Body of pancreas (tissue), 4 donors: ENCODE measurements at regions not wholly inside any gene's neighbourhood (a gene's known extent, or its start where the extent isn't known, plus 50 kb on each side); places are given as distances from the start of the nearest gene placed in this dataset.

Source experiments
- ATAC-seq: fragments of 150-250 bp; one replicate; pipeline ENCODE4 v1.9.1; 2016
- DNase-seq, 4 donors: peaks; one replicate each; pipeline ENCODE4 v3.0.0-alpha.2; 2019
- H3K27ac ChIP-seq, 4 donors: fragments of 200-600 bp; sonication (generic); 1 replicate in 3 of 4; 2 replicates in 1 of 4; pipeline versions ENCODE4 v1.5.1 to v1.6.1; 2016 to 2019; ENCODE audit warnings: mild to moderate bottlenecking in 1 of 4, mixed read lengths in 1 of 4, moderate library complexity in 1 of 4
- H3K27me3 ChIP-seq, 2 donors: fragments of 200-600 bp; sonication (generic); one replicate each; pipeline ENCODE4 v1.6.0; 2016; ENCODE audit warnings: mild to moderate bottlenecking in 1 of 2
- H3K36me3 ChIP-seq, 2 donors: fragments of 200-600 bp; sonication (generic); replicated peaks in 1 of 2; 2 replicates each; pipeline ENCODE4 v1.5.1; 2016; ENCODE audit warnings: low read depth in 2 of 2; ENCODE audit not compliant: insufficient read depth in 1 of 2
- H3K4me1 ChIP-seq: fragments of 200-600 bp; sonication (generic); one replicate; pipeline ENCODE4 v1.6.0; 2016
- H3K4me3 ChIP-seq, 2 donors: fragments of 200-600 bp; sonication (generic); 1 replicate in 1 of 2; 2 replicates in 1 of 2; pipeline ENCODE4 v1.5.1; 2016 to 2019
- H3K9me3 ChIP-seq, 3 donors: fragments of 200-600 bp; sonication (generic); 1 replicate in 2 of 3; 2 replicates in 1 of 3; pipeline ENCODE4 v1.5.1; 2016
- POLR2A ChIP-seq, 3 donors: fragments of 450-650 bp; IDR thresholded peaks; one replicate each; pipeline ENCODE4 v1.6.1; 2016; ENCODE audit warnings: antibody characterized with exemption in 3 of 3, mild to moderate bottlenecking in 2 of 3
- WGBS, 2 donors: methylation state at CpG; one replicate each; pipeline ENCODE4 v1.1.5; 2017; 5-methylcytosine and 5-hydroxymethylcytosine counted together
- intact Hi-C: fragments of 100-400 bp; cut with DNase I; formaldehyde crosslinking; loops from one replicate; pipeline ENCODE4 v1.15.1; 2023
- TF ChIP-seq, protein P1 (sequence below), 7 experiments: fragments of 450-650 bp in 4 of 7; fragments of 200-600 bp in 3 of 7; sonication (generic) in 3 of 7; IDR thresholded peaks; one replicate each; pipeline ENCODE4 v1.5.1; 2016 to 2019; ENCODE audit warnings: antibody characterized with exemption in 7 of 7

DNA sequence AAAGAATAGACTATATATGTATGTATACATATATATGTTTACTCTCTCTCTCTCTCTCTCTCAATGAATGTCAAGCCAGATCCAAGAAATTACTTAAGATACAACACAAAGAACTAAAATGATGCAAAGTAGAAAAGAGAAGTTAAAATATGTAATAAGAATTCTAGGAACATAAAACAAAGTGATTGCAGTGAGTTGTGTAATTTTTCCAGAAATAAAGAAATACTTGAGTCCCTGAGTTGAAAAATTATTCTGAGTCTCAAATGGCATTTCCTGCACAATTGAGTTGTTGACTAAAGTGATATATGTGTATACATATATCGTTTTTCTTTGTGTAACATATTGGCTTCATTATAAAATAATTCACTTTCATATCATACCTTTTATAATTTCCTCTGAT is 262.4 kb downstream of the INSIG2 start:
- WGBS, 2 donors = 45 to 46% methylated on average over 1 of the region's 1 CpG
- H3K27me3 ChIP-seq = no peaks in the 10 kb centered on the region
- no peak overlapping the region for H3K27ac ChIP-seq
- H3K4me1 ChIP-seq = no peaks in the 10 kb centered on the region
- no peaks in the 10 kb centered on the region for H3K36me3 ChIP-seq
- no peak for TF ChIP-seq POLR2A (IDR thresholded peaks at IDR 0.05)
- TF ChIP-seq, protein P1, sequence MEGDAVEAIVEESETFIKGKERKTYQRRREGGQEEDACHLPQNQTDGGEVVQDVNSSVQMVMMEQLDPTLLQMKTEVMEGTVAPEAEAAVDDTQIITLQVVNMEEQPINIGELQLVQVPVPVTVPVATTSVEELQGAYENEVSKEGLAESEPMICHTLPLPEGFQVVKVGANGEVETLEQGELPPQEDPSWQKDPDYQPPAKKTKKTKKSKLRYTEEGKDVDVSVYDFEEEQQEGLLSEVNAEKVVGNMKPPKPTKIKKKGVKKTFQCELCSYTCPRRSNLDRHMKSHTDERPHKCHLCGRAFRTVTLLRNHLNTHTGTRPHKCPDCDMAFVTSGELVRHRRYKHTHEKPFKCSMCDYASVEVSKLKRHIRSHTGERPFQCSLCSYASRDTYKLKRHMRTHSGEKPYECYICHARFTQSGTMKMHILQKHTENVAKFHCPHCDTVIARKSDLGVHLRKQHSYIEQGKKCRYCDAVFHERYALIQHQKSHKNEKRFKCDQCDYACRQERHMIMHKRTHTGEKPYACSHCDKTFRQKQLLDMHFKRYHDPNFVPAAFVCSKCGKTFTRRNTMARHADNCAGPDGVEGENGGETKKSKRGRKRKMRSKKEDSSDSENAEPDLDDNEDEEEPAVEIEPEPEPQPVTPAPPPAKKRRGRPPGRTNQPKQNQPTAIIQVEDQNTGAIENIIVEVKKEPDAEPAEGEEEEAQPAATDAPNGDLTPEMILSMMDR (IDR thresholded peaks at IDR 0.05) = no peak
- ATAC-seq (no peak), DNase-seq (no peak)
- intact Hi-C loops = no loop called here
- no peaks in the 10 kb centered on the region for H3K9me3 ChIP-seq
- no peak overlapping the region for H3K4me3 ChIP-seq

DNA sequence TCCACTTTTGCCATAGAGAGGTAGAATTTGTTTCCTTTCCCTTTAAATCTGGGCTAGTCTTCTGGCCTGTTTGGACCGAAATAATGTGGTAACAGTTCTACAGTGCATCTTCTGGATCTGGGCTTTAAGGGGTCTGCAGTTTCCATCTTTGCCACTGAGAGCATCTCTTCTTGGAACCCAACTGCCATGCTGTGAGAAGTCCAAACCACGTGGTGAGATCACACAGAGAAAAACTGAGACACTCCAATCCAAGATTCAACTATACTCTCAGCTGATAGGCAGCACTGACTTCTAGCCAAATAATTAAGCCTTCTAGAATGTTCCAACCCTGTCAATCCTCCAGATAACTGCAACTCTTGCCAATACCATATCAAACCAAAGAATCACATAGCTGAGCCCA is 261.1 kb downstream of the INSIG2 start:
- Histone ChIP-seq H3K27me3 (no peaks in the 10 kb centered on the region), H3K4me1 (no peaks in the 10 kb centered on the region), H3K27ac (no peak overlapping the region), H3K4me3 (no peak overlapping the region), H3K36me3 (no peaks in the 10 kb centered on the region), H3K9me3 (no peaks in the 10 kb centered on the region)
- DNase-seq (no peak), ATAC-seq (no peak)
- intact Hi-C loops = no loop called here
- WGBS, 2 donors = 74 to 78% methylated on average over 2 of the region's 2 CpGs
- no peak for TF ChIP-seq POLR2A (IDR thresholded peaks at IDR 0.05)
- TF ChIP-seq, protein P1 (IDR thresholded peaks at IDR 0.05) = no peak

DNA sequence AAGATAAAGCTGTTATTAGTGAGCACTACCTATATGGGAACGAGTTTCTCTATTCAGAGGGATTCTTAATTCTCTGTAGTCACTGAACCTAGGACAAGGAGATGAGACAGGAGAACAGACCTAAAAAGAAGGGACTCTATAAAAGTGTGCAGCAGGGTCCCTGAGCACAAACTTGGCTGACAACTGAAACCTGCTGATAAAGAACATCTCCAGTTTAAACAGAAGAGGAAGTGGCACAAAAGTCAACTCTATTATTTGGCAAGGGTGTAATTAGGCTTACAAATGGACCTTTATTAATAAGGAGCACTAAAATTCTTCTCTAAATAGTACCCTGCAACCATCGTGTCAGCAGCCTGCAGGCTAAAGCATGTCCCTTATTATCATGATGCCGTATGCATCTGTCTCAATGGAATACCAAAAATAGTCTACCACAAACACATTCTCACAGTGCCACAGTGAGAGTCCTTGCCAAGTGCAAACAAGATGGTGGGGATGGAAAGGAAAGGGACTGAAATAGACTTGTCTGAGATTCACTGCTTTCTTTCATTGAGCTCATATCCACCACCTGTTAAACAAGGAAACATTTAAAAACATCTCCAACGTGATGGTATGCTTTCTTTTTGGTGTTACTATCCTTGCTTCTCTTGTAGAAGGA is 260.2 kb downstream of the INSIG2 start:
- no peaks in the 10 kb centered on the region for H3K36me3 ChIP-seq
- no peaks in the 10 kb centered on the region for H3K9me3 ChIP-seq
- 51 to 54% methylated on average over 4 of the region's 4 CpGs for WGBS, 2 donors
- DNase-seq (no peak), ATAC-seq (no peak)
- TF ChIP-seq POLR2A (IDR thresholded peaks at IDR 0.05) = no peak
- TF ChIP-seq, protein P1 (IDR thresholded peaks at IDR 0.05) = no peak
- intact Hi-C loops = no loop called here
- no peak overlapping the region for H3K27ac ChIP-seq
- no peak overlapping the region for H3K4me3 ChIP-seq
- no peaks in the 10 kb centered on the region for H3K4me1 ChIP-seq
- no peaks in the 10 kb centered on the region for H3K27me3 ChIP-seq

DNA sequence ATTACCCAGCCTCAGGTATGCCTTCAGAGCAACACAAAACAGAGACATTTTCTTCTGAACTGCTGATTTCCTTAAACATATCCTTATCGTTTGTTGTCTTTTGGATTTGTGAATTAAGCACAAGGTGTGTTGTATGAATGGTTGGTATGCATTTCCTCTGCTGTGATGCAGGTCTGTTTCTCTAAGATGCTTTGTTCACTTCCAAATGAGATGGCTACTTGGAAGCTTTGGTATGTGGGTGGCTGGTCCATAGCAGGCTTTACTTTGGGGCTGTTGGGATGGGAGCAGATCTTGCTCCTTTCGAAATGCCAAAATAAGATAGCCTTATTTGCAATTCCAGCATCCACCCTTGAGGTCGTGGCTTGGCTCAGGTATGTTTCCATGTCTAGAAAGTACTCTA is 257.2 kb downstream of the INSIG2 start:
- WGBS, 2 donors = 68 to 73% methylated on average over 3 of the region's 3 CpGs
- DNase-seq (no peak), ATAC-seq (no peak)
- Histone ChIP-seq H3K4me1 (no peaks in the 10 kb centered on the region), H3K36me3 (no peaks in the 10 kb centered on the region), H3K27me3 (no peaks in the 10 kb centered on the region), H3K4me3 (no peak overlapping the region), H3K9me3 (no peaks in the 10 kb centered on the region), H3K27ac (no peak overlapping the region)
- intact Hi-C loops = no loop called here
- TF ChIP-seq, protein P1 (IDR thresholded peaks at IDR 0.05) = no peak

DNA sequence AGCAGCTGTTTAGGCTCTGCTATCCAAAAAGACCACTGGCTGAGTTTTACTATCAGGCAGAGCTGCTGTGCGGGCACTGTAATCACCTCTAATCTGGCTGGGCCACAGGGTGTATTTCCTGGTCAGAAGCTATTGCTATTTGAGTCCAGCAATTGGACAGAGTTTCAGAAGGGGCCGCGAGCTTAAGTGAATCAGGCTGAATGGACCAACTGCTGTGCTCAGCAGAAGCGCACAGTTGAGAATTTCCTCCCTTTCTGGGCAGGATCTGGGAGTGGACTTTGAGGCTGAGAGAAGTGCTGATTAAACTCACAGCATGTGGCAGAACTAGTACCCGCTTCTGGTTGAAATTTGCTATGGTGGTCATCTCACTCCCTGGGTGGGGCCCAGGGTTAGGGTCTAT is 251.8 kb downstream of the INSIG2 start:
- WGBS, 2 donors = 77 to 81% methylated on average over 5 of the region's 5 CpGs
- Histone ChIP-seq H3K4me1 (no peaks in the 10 kb centered on the region), H3K4me3 (no peak overlapping the region), H3K9me3 (no peaks in the 10 kb centered on the region), H3K27ac (no peak overlapping the region), H3K27me3 (no peaks in the 10 kb centered on the region), H3K36me3 (no peaks in the 10 kb centered on the region)
- ATAC-seq (no peak), DNase-seq (no peak)
- no peak for TF ChIP-seq POLR2A (IDR thresholded peaks at IDR 0.05)
- TF ChIP-seq, protein P1 (IDR thresholded peaks at IDR 0.05) = no peak
- intact Hi-C loops = no loop called here
